ENCODE measurements at regions not wholly inside any gene's neighbourhood (a gene's known extent, or its start where the extent isn't known, plus 50 kb on each side); places are given as distances from the start of the nearest gene placed in this dataset.

- DNase-seq (ENCODE audit: low read depth, low spot score) (no peak), FAIRE-seq (no peak)
- Histone ChIP-seq H3K9ac (replicated peaks; ENCODE audit: extremely low read depth, insufficient read depth, low read length) (no peak overlapping the region), H3K4me3 (replicated peaks in 1 of 3; ENCODE audit: insufficient read depth in 1 of 3, low read depth in 1 of 3, low read length in 3 of 3) (no peak overlapping the region), H3K9me3 (replicated peaks; ENCODE audit: control insufficient read depth, insufficient read depth, low read length) (no peaks in the 10 kb centered on the region), H3K36me3 (ENCODE audit: control insufficient read depth in 2 of 2, extremely low read depth in 1 of 2, insufficient read depth in 2 of 2, low read length in 2 of 2) (no peaks in the 10 kb centered on the region), H2AFZ (ENCODE audit: low read depth, low read length) (no peak overlapping the region), H3K4me1 (ENCODE audit: control insufficient read depth, extremely low read depth, insufficient read depth, low read length) (no peaks in the 10 kb centered on the region), H3K4me2 (ENCODE audit: insufficient read depth, low read length) (no peak overlapping the region), H4K20me1 (replicated peaks; ENCODE audit: control insufficient read depth, extremely low read depth, insufficient read depth, low read length) (no peaks in the 10 kb centered on the region), H3K27ac (ENCODE audit: insufficient read depth, low read depth, low read length) (no peak overlapping the region), H3K79me2 (ENCODE audit: control insufficient read depth, insufficient read depth, low read length) (no peaks in the 10 kb centered on the region), H3K9me1 (replicated peaks; ENCODE audit: control insufficient read depth, extremely low read depth, insufficient read depth, low read length) (no peaks in the 10 kb centered on the region), H3K27me3 (ENCODE audit: control insufficient read depth in 2 of 2, insufficient read depth in 2 of 2, low read length in 2 of 2) (peaks cover 9 to 18% of the 10 kb centered on the region in 2 experiments)
- intact Hi-C loops (cut with micrococcal nuclease) (no loop called here), dilution Hi-C loops (cut with MboI; ENCODE audit: extremely low pct_ligation_motif_present, low sequenced_read_pairs) (no loop called here)
- ChIA-PET CTCF (interaction anchor here (1.1 kb wide), 1 partner anchor 138 kb away, joined by 3 read pairs; no protein-coding TSS in a partner anchor), POLR2A (no interaction called here)
- no peak for TF ChIP-seq MYC (IDR thresholded peaks at IDR 0.05; ENCODE audit: low read depth, low read length)
- no peak for TF ChIP-seq POLR2A (IDR thresholded peaks at IDR 0.05; ENCODE audit: low read depth, low read length)
- no peak for TF ChIP-seq POLR2AphosphoS5 (IDR thresholded peaks at IDR 0.05; ENCODE audit: insufficient read depth, low read depth, low read length)
- TF ChIP-seq FOS (IDR thresholded peaks at IDR 0.05; ENCODE audit: borderline replicate concordance, insufficient read depth, low read length) = no peak
- TF ChIP-seq JUN (IDR thresholded peaks at IDR 0.05; ENCODE audit: borderline replicate concordance, insufficient read depth, insufficient read length, low read depth) = no peak
- no peak for TF ChIP-seq EZH2 (IDR thresholded peaks at IDR 0.05; ENCODE audit: borderline replicate concordance, low read depth, low read length, severe bottlenecking)
- TF ChIP-seq CTCF (IDR thresholded peaks at IDR 0.05; ENCODE audit: extremely low read depth in 1 of 2, insufficient read depth in 1 of 2, low read depth in 1 of 2, low read length in 2 of 2) = no peak
- TF ChIP-seq GATA2 (IDR thresholded peaks at IDR 0.05; ENCODE audit: insufficient read depth, insufficient read length, low read depth, low read length) = no peak
- TF ChIP-seq MAX (IDR thresholded peaks at IDR 0.05; ENCODE audit: insufficient read depth, insufficient read length) = no peak
- no TSS peak for BruUV-seq (replicated peaks)
Measured at GRCh38 chr4:41396869-41397268, 140.1 kb downstream of the UCHL1 start.

Measured in endothelial cell of umbilical vein (primary cell).